HG02571 (cell line): ENCODE measurements at regions not wholly inside any gene's neighbourhood (a gene's known extent, or its start where the extent isn't known, plus 50 kb on each side); places are given as distances from the start of the nearest gene placed in this dataset.

Experiments used
- ATAC-seq: cut with Tn5 transposase; IDR thresholded peaks from one replicate; pipeline ENCODE4 v1.9.1; 2021; ENCODE audit warnings: mild to moderate bottlenecking, moderate library complexity; ENCODE audit not compliant: unreplicated experiment

DNA sequence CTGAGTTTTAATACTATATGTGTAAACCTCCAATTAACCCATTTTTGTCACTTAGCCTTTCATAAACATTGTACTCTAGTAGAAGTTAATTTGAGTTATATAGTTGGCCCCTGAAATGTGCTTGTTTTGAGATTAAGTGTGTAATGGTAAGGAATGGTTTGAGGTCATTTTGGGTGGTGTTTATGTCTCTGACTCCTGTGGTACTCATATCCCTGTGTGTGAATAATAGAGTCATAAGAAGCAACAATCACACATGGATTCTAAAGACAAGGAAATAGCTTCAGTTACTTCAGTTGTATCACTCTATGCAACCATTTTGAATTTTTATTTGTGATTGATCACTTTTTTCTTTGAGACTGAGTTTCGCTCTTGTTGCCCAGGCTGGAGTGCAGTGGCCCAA is 408.5 kb downstream of the MFSD1 start:
- no peak for ATAC-seq

DNA sequence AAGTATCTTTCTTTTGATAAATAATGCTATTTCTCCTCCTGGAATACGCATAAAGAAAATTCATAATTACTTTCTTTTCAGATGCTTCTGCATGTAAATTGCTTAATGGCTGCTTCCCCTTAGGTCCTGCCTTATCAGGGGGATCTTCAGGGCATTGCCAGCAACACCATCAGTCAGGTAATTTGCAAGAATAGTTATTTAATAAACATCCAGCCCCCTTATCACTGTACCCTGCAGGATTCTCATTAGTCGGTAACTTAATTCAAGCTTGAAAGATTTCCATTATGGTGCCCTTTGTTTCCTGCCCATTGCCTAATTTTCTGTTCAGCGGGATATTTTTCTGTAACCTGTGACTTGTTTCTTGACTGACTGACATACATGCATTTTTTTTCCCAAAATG is 414.5 kb downstream of the MFSD1 start:
- ATAC-seq, result no peak

DNA sequence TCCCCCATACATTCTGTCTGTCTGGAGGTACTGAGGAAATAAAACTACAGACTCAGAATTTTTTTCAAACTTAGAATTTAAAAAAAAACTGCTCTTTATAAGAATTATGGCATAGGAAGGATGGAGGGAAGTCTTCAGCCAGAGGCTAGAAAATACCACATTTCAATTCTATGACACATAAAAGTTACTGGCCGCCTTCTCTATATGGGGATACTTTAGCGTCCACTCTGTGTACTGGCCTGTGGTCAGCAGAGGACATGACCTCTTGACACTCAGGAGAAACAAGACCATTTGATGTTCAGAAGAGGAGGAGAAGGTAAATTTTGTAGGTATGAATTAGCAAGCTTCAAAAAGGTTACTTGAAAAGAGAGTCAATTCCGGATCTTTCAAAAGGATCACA is 417.4 kb downstream of the MFSD1 start:
- no peak for ATAC-seq

DNA sequence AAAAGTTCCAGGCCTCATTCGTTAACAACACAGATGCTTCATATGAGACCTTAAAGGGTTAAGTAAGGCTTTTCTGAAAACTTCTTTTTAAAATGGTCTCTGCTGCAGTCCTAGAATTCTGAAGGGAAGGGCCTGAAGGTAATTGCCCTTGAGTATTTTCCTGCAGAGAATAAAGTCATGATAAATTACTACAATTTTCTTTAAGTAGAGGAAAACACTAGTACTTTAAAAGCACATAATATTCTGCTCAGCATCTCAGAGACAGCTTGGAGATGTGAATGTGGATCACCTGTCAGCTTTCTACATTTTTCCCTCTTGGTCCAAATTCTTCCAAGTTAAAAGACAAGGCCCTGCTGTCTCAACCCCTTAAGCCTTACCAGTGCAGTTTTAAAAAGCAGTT is 419.5 kb downstream of the MFSD1 start:
- ATAC-seq, result no peak

DNA sequence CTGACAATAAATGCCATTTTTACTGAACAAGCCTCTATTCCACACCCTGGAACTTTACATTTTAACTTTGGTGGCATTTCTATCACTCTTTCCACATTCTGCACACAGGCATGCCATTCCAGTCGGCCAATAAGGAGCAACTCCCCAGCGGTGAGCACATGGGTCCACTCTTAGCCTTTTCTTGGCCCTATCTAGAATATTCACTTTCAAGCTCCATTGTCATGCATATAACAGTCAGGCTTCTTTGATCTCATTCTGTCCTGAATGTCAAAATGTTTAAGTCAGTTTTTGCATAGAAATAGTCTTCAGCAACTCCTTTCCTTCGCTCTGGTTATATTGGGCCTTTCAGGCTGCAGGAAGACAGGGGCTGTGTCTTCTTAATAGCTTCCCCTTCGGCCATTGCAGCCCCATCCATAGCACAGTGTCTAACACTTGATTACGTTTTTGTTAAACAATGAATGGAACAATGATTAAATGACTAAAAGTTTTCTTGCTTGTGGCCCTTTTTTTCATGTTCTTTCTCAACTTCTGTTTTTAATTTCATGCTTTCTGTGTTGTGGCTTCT is 427.3 kb downstream of the MFSD1 start:
- no peak for ATAC-seq

DNA sequence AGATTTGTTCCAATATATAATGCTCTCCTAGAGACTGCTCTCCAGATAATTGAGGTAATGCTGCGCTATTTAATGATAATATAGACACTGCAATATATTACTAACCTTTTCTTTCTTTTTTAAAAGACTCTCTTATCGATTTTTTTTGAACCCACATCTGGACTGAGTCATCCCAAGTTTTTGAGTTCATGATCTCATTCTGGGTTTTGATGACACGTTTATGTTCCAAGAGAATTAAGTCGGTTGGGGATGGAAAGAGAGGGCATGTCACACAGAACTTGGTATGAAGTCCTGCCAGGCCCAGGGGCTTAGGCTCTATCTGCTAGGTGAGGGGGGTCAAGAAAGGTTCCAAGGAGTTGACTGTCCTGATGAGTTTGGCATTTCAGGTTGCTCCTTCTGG is 431.1 kb downstream of the MFSD1 start:
- no peak for ATAC-seq

DNA sequence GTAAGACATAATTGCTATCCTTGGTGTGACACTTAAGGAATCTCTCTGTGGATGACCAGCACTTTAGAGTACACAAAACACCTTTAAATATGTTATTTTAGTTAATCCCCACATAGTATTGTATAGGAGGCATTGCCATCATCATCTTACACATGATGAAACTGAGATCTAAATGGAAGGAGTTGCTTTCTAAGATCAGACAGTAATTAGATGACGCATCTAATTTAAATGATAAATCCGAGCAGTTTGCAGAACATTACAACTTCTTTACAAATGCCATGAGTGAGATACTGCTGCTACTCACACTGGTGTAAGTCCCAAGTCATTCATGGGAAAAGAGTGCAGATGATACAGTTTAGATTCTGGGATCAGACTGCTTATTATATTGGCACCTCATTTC is 431.9 kb downstream of the MFSD1 start:
- ATAC-seq, result no peak

DNA sequence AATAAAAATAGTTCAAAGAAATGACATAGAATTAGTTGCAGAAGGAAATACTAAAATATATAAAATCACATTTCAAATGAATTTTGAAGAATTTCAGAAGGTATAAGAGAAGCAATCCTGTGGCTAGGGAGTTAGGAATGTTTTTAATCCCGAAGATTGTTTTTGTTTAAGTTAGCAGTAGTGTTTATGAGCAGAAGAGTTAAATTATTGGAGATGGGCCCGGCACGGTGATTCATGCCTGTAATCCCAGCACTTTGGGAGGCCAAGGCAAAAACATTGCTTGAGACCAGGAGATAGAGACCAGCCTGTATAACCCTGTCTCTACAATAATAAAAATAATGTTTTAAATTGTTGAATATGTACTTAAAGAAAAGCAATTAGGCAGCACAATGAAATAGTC is 432.5 kb downstream of the MFSD1 start:
- no peak for ATAC-seq

DNA sequence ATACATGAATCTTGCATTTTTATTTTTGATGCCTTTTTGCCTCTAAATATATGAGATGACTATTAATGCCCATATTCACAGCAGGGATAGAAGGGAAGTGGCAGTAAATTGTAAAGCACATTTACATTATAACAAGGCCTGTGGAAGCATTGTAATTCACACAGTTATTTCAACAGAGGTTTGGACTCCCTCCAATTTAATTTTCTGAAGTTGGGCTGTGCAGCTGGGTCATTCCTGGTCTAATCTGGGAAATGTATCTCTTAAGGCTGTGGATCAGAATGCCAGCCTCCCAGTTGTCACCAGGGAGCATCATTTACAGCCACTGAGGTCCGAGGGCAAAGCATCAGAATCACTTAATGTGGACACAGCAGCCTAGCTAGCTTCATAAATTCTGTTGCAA is 434.5 kb downstream of the MFSD1 start:
- ATAC-seq, result no peak

DNA sequence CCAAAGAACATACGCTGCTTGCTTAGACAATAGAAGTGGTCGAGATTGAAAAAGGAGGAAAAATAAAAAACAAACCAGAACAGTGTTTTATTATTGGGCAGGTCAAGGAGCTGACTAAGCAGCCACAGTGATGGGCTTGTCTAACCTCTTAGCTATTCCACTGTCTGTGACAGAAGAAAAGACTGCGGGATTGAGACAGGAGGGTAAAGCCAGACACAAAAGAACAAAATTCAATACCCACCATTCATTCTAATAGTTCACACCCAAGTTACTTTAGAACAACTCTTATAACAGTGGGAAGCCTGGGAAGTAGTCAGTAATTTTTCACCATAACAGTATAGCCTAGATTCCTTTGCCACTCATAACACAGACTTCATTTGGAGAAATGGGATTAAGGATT is 435.4 kb downstream of the MFSD1 start:
- ATAC-seq, result no peak

DNA sequence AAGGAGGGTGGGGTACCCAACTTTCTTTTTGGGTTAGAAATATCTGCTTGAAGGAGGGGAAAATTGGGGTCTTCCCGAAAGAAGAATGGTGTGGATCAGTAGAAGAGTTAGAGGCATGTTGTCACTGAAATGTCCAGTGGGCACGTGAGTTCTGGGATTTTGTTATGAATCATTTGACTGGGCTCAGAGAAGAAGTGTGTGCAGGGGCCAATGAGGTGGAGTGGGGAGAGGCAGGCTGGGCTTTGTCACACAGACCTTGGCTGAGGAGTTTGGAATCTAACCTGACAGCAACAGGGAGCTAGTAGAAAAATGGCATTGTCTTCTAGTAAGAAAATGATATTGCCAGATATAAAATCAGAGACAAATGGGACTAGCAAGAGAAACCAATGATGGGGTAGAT is 436.8 kb downstream of the MFSD1 start:
- ATAC-seq, result no peak

DNA sequence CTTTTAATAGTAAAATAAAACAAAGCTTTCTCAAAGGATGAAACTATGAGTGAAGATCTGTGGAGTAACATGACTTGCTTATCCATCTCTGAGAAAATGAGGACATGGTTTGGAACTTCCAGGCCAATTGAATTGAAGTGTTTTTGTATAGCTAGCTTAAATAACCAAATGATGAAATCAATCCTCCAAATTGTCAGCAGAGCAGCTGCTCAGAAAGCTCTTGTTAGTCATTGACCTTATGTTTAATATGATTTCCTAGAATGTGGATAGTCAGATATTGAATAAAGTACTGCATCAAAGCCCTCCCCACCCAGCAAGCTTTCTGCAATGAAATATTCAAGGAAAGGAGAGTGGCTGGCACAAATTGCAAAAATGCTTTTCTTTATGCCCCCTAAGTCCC is 437.2 kb downstream of the MFSD1 start:
- ATAC-seq, result no peak

DNA sequence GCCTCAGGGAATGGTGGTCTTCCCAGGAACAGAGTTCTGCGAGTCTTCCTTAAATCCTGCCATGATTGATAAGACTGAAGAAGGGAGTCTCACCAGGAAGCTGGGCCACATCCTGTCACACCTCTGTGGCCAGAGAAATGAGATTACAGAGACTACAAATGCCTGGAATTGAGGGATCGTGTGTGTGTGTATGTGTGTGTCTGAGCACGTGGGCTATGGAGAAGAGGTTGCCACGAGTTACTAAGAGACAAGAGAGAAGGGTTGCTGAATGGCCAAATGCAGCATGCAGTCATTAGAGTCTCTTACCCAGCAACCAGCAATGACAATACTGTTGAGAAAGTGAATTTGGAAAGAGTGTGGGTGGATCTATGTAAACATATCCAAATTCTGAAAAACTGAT is 443.1 kb downstream of the MFSD1 start:
- no peak for ATAC-seq

DNA sequence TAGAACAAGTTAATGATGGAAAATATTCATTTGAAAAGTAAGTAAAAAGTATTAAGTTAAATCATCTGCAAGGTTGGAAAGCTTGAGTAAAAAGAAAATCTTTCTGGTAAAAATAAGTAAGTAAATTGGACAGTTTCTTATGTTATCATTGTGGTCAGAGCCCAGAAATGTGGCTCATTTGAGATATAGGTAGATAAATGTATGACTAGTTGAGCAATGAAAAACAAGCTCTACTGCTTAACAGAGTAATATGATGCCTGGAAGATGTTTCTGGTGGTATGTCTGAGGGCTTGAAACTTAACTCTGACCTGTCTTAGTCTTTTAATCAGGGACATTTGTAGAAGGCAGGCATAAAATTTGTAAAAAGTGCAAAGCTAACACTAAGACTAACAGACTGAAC is 444.0 kb downstream of the MFSD1 start:
- no peak for ATAC-seq

DNA sequence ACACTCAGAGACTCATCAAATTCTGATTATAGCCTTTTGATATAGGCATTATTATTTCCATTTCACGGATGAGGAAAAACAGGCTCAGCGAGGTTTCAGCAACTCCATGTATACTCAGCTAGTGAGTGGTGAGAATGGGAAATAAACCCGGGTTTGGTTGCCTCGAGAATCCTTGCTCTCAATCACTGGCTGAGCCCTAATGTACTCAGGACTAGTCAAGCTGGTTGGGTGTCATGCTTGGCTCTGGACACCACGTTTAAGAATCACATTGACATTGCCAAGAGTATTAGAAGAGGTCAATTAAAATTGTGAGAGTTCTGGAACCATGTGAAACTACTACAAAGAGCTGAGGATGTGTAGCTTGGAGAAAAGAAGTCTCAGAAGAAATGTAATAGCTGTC is 444.5 kb downstream of the MFSD1 start:
- no peak for ATAC-seq

DNA sequence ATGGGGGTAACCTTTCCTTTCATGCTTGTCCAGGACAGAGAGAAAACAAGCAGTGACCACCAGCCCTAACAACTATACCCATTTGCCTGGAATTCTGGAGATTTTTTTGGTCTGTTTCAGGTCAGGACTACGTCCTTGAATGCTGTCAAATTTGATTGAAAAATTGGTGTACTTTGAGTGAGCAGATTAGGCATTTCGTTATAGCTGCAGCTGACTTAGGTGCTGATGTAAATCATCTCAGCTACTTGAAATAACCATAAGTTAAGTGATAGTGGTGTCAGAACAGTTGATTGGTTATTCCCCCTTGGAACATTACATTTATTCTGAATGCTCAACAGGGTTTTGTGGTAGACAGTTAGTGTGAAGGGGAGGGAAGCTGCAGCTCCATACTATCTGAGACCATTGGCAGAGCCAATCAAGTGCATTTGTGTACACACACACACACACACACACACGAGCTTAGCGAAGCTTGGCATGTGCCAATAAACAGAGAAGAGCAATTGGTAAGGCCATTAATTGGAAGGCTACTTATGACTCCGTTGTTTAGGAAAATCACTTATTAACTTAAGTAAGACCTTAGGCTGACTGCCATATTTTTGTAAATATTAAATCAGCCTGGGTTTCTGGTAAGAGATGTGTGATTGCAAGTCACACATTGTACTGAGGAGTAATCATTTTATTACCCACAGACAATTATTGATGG is 447.8 kb downstream of the MFSD1 start:
- no peak for ATAC-seq

DNA sequence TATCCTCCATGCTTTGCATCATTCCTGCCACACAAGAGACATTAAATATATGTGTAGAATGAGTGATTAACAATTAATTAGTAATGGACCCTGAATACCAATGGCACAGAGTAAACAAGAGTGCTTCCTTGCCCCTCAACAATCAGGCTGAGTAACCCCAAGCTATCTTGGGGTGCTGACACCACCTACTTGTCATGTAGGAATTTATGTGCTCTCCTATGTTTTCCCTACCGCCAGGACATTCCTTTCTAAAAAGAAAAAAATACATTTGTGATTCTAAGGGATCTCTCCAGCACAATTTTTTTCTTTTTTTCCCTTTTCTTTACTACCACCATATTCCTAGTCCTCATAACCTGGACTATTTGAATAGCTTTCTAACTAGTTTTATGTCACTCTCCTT is 449.1 kb downstream of the MFSD1 start:
- ATAC-seq, result no peak

DNA sequence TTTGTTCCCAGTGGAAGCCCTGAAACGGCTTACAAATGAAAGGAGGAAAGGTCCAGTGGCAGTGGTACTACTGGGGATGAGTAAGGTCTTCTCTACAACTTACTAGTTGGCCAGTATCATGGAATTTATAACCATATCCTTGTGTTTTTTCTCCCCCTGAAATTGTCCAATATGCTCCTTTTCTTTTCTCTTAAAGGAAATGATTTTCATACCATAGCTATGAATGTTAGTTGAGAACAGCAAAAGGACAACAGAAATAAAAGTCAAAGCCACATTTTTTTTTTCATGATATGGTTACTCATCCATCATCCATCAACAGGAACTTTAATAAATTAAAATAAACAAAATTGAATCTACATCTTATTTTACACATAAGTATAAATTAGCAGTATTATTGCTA is 450.4 kb downstream of the MFSD1 start:
- no peak for ATAC-seq

DNA sequence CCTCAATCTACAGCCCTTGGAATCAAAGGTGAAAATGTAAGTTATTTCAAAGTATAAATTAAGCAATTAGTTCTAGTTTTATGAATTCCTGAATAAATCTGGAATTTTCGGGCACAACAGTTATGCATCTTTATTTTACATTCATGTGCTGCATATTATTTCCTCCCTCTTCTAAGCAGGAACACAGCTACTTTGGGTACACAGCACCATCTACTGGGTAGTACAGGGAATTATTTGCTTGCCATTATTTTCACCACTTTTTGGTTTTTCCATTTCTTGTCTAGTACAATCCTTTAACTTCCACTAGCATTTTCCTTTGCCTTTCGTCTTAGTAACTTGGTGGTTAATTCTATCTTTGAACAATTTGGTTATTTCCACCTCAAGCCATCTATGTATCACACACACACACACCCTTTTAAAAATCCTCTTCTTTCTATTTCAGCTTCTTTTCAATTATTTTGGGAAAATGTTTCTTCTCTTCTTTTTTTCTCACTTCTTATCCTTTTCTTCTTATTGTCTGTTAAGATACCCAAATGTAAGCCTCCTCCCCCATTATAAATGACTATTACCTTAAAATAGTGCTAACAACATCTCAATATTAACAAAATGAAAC is 451.0 kb downstream of the MFSD1 start:
- no peak for ATAC-seq

DNA sequence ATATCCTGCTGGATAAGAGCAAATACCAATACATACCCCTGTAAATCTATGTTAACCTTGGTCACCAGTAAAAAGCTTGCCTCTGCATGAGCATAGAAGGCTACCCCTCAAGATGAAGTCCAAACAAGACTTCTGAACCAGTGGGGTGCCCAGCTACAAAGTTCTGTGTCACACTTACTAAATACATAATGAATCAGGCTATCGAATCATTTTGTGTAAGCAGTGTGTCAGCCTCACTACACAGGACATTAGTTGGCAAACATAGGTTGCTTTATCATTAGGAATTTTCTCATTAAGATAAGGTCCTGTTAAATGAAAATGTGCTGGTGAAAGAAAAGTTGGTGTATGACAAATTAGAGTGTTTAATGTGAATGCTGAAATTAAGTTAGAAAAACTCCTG is 452.0 kb downstream of the MFSD1 start:
- ATAC-seq, result no peak

DNA sequence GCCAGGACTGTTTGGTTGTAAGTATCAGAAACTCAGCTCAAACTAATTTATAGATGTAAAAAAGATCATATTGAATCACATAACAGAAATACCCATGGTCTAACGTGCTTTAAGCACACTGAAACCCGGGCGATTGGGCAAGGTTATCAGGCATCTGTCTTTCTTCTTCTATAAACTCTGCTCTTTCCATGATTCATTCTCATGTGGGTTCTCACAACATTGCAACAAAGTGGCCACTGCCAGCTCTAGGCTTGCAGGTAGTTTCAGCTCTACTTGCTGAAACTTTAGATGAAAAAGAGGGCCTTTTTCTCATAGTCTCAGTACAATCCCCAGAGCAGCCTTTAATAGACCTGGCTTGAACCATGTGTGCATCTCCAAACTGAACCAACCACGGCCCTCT is 456.1 kb downstream of the MFSD1 start:
- no peak for ATAC-seq

DNA sequence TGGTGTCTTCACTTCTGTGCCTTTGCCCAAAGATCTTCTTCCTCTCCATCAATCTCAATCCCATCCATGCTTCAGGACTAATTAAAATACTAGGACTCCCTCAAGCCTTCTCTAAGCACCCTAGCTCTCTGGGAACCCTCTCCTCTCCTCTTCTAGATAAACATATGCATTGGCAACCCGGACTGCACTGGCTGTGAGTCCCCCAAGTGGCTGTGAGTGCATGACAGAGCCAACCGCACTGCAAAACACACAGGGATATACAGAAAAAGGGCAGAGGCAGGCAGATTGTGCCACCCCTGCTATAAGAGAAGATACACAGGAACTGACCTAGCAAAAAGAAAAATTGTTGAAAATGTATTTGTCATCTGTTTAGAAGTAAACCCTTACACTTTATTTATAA is 457.1 kb downstream of the MFSD1 start:
- no peak for ATAC-seq
